HG03439 (cell line): ENCODE measurements at regions not wholly inside any gene's neighbourhood (a gene's known extent, or its start where the extent isn't known, plus 50 kb on each side); places are given as distances from the start of the nearest gene placed in this dataset.

Experiments
- ATAC-seq: cut with Tn5 transposase; IDR thresholded peaks from one replicate; pipeline ENCODE4 v1.9.1; 2021; ENCODE audit warnings: mild to moderate bottlenecking, moderate library complexity; ENCODE audit not compliant: unreplicated experiment

GRCh38 chr11:23022854-23023253 lies 162.6 kb upstream of the CCDC179 start:
- no peak for ATAC-seq

- no peak for ATAC-seq
These were observed 163.0 kb upstream of the CCDC179 start for GRCh38 chr11:23023319-23023718.

GRCh38 chr11:23041001-23041503 lies 180.8 kb upstream of the CCDC179 start:
- ATAC-seq, result no peak

- no peak for ATAC-seq
These were observed 198.4 kb upstream of the CCDC179 start for GRCh38 chr11:23058656-23059055.

- no peak for ATAC-seq
These were observed 203.0 kb upstream of the CCDC179 start for GRCh38 chr11:23063276-23063675.

GRCh38 chr11:23078289-23078971 lies 218.2 kb upstream of the CCDC179 start:
- ATAC-seq, result peak; percentile 82

- ATAC-seq, result peak; percentile 79
These were observed 219.1 kb upstream of the CCDC179 start for GRCh38 chr11:23079382-23079813.

- no peak for ATAC-seq
These were observed 227.1 kb upstream of the CCDC179 start for GRCh38 chr11:23087407-23087806.

- ATAC-seq, result no peak
These were observed 230.4 kb upstream of the CCDC179 start for GRCh38 chr11:23090659-23091058.

GRCh38 chr11:23095650-23096189 lies 235.4 kb upstream of the CCDC179 start:
- no peak for ATAC-seq

GRCh38 chr11:23097891-23098290 lies 237.6 kb upstream of the CCDC179 start:
- no peak for ATAC-seq

GRCh38 chr11:23099256-23099655 lies 239.0 kb upstream of the CCDC179 start:
- ATAC-seq, result no peak

- ATAC-seq, result no peak
These were observed 240.5 kb upstream of the CCDC179 start for GRCh38 chr11:23100726-23101125.

- ATAC-seq, result no peak
These were observed 243.1 kb upstream of the CCDC179 start for GRCh38 chr11:23103416-23103815.

GRCh38 chr11:23111527-23111926 lies 251.3 kb upstream of the CCDC179 start:
- no peak for ATAC-seq

- no peak for ATAC-seq
These were observed 252.1 kb upstream of the CCDC179 start for GRCh38 chr11:23112390-23112789.

- no peak for ATAC-seq
These were observed 253.0 kb upstream of the CCDC179 start for GRCh38 chr11:23112987-23113886.

GRCh38 chr11:23113887-23114216 lies 253.6 kb upstream of the CCDC179 start:
- no peak for ATAC-seq

- no peak for ATAC-seq
These were observed 263.5 kb upstream of the CCDC179 start for GRCh38 chr11:23123753-23124152.

- ATAC-seq, result no peak
These were observed 264.0 kb upstream of the CCDC179 start for GRCh38 chr11:23124249-23124648.

GRCh38 chr11:23124996-23125395 lies 264.7 kb upstream of the CCDC179 start:
- ATAC-seq, result no peak

GRCh38 chr11:23127706-23128105 lies 267.4 kb upstream of the CCDC179 start:
- ATAC-seq, result no peak
